ENCODE measurements at regions not wholly inside any gene's neighbourhood (a gene's known extent, or its start where the extent isn't known, plus 50 kb on each side); places are given as distances from the start of the nearest gene placed in this dataset.

- DNase-seq (ENCODE audit: low read depth in 4 of 4, low spot score in 2 of 4) = no peak
Observed at GRCh38 chr10:29925771-29926692, 133.4 kb downstream of the JCAD start.

- no peak for DNase-seq (ENCODE audit: low read depth in 4 of 4, low spot score in 2 of 4)
Observed at GRCh38 chr10:29924436-29924835, 134.9 kb downstream of the JCAD start.

GRCh38 chr10:29923416-29923965 is 135.9 kb downstream of the JCAD start:
- DNase-seq (ENCODE audit: low read depth in 4 of 4, low spot score in 2 of 4) = no peak

- no peak for DNase-seq (ENCODE audit: low read depth in 4 of 4, low spot score in 2 of 4)
Observed at GRCh38 chr10:29922892-29923291, 136.5 kb downstream of the JCAD start.

GRCh38 chr10:29922226-29922625 is 137.2 kb downstream of the JCAD start:
- DNase-seq (ENCODE audit: low read depth in 4 of 4, low spot score in 2 of 4) = no peak

- DNase-seq (ENCODE audit: low read depth in 4 of 4, low spot score in 2 of 4) = no peak
Observed at GRCh38 chr10:29921071-29921446, 138.3 kb downstream of the JCAD start.

GRCh38 chr10:29920408-29921070 is 138.8 kb downstream of the JCAD start:
- no peak for DNase-seq (ENCODE audit: low read depth in 4 of 4, low spot score in 2 of 4)

GRCh38 chr10:29918623-29919400 is 140.6 kb downstream of the JCAD start:
- DNase-seq (ENCODE audit: low read depth in 4 of 4, low spot score in 2 of 4) = no peak

- DNase-seq (ENCODE audit: low read depth in 4 of 4, low spot score in 2 of 4) = no peak
Observed at GRCh38 chr10:29917311-29917710, 142.1 kb downstream of the JCAD start.

GRCh38 chr10:29916669-29917068 is 142.7 kb downstream of the JCAD start:
- no peak for DNase-seq (ENCODE audit: low read depth in 4 of 4, low spot score in 2 of 4)

GRCh38 chr10:29914986-29915785 is 144.2 kb downstream of the JCAD start:
- DNase-seq (ENCODE audit: low read depth in 4 of 4, low spot score in 2 of 4) = no peak

GRCh38 chr10:29908962-29909361 is 150.4 kb downstream of the JCAD start:
- DNase-seq (ENCODE audit: low read depth in 4 of 4, low spot score in 2 of 4) = no peak

- DNase-seq (ENCODE audit: low read depth in 4 of 4, low spot score in 2 of 4) = no peak
Observed at GRCh38 chr10:29900865-29901264, 158.5 kb downstream of the JCAD start.

- DNase-seq (ENCODE audit: low read depth in 4 of 4, low spot score in 2 of 4) = no peak
Observed at GRCh38 chr10:29897999-29898716, 161.2 kb downstream of the JCAD start.

GRCh38 chr10:29897430-29897829 is 162.0 kb downstream of the JCAD start:
- no peak for DNase-seq (ENCODE audit: low read depth in 4 of 4, low spot score in 2 of 4)

GRCh38 chr10:29896053-29896452 is 163.3 kb downstream of the JCAD start:
- no peak for DNase-seq (ENCODE audit: low read depth in 4 of 4, low spot score in 2 of 4)

- DNase-seq (ENCODE audit: low read depth in 4 of 4, low spot score in 2 of 4) = peak in 1 of 4 donors; percentile 50
Observed at GRCh38 chr10:29895456-29895855, 163.9 kb downstream of the JCAD start.

GRCh38 chr10:29888321-29888720 is 171.1 kb downstream of the JCAD start:
- DNase-seq (ENCODE audit: low read depth in 4 of 4, low spot score in 2 of 4) = no peak

GRCh38 chr10:29886299-29886698 is 173.1 kb downstream of the JCAD start:
- DNase-seq (ENCODE audit: low read depth in 4 of 4, low spot score in 2 of 4) = no peak
